ENCODE measurements at regions not wholly inside any gene's neighbourhood (a gene's known extent, or its start where the extent isn't known, plus 50 kb on each side); places are given as distances from the start of the nearest gene placed in this dataset.

DNA sequence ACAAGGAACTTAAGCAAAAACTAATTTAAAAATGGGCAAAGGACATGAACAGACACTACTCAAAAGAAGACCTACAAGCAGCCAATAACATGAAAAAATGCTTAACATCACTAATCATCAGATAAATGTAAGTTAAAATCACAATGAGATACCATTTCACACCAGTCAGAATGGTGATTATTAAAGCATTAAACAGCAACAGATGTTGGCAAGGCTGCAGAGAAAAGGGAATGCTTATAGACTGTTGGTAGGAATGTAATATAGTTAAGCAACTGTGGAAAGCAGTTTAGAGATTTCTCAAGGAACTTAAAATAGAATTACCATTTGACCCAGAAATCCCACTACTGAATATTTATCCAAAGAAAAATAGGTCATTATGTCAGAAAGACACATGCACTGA lies 482.2 kb downstream of the SQOR start:
- no peaks in the 10 kb centered on the region for H3K9me2 ChIP-seq (ENCODE audit: low read depth, low read length)
- H3K4me1 ChIP-seq (ENCODE audit: insufficient read depth, low read length, severe bottlenecking): no peaks in the 10 kb centered on the region

DNA sequence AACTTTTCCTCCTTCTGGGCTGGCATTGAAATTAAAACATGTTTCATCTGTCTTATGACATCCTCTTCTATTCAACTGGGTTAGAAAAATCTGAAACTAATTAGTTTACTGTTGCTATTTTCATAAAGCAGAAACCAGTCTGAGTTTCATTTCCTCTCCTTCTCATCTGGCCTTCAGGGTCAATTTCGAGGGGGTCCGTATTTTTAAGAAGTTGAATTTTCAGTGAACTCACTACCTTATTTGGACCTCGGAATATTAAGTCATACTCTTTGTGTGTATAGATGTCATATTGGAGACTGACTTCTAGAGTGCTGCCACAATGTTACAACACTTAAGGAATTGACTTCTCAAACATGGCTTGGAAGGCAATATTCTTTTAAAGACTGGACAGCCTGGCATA lies 485.9 kb downstream of the SQOR start:
- no peaks in the 10 kb centered on the region for H3F3A ChIP-seq (ENCODE audit: insufficient read depth, low read length)
- no peaks in the 10 kb centered on the region for H4K20me1 ChIP-seq (ENCODE audit: insufficient read depth, low read length)
- no peaks in the 10 kb centered on the region for H3K79me2 ChIP-seq (ENCODE audit: insufficient read depth, low read length)
- no peak overlapping the region for H3K4me3 ChIP-seq (ENCODE audit: low read depth, low read length, poor library complexity, severe bottlenecking)
- H3K9me3 ChIP-seq (ENCODE audit: low read length): 0 out of 2 replicates have a peak, but pooled peaks cover 4% of the 10 kb centered on the region
- no peaks in the 10 kb centered on the region for H3K9me2 ChIP-seq (ENCODE audit: low read depth, low read length)
- no peak overlapping the region for H3K4me2 ChIP-seq (ENCODE audit: low read length)
- no peak overlapping the region for H2AFZ ChIP-seq (ENCODE audit: low read length)
- H3K9ac ChIP-seq (ENCODE audit: low read length): no peak overlapping the region
- TF ChIP-seq, protein P1, sequence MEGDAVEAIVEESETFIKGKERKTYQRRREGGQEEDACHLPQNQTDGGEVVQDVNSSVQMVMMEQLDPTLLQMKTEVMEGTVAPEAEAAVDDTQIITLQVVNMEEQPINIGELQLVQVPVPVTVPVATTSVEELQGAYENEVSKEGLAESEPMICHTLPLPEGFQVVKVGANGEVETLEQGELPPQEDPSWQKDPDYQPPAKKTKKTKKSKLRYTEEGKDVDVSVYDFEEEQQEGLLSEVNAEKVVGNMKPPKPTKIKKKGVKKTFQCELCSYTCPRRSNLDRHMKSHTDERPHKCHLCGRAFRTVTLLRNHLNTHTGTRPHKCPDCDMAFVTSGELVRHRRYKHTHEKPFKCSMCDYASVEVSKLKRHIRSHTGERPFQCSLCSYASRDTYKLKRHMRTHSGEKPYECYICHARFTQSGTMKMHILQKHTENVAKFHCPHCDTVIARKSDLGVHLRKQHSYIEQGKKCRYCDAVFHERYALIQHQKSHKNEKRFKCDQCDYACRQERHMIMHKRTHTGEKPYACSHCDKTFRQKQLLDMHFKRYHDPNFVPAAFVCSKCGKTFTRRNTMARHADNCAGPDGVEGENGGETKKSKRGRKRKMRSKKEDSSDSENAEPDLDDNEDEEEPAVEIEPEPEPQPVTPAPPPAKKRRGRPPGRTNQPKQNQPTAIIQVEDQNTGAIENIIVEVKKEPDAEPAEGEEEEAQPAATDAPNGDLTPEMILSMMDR (IDR thresholded peaks at IDR 0.05; ENCODE audit: low read length): no peak
- TF ChIP-seq EZH2 (IDR thresholded peaks at IDR 0.05; ENCODE audit: borderline replicate concordance, low read length): no peak
- no peaks in the 10 kb centered on the region for H3K27me3 ChIP-seq (ENCODE audit: insufficient read depth, low read length)
- H3K27ac ChIP-seq (ENCODE audit: low read depth, low read length, poor library complexity, severe bottlenecking): no peak overlapping the region
- H3K4me1 ChIP-seq (ENCODE audit: insufficient read depth, low read length, severe bottlenecking): no peaks in the 10 kb centered on the region
- no peaks in the 10 kb centered on the region for H3K36me3 ChIP-seq (ENCODE audit: insufficient read depth, low read length)

More for the DNA sequence above, 482.2 kb downstream of the SQOR start:
- H3K27ac ChIP-seq (ENCODE audit: low read depth, low read length, poor library complexity, severe bottlenecking): no peak overlapping the region
- H3K79me2 ChIP-seq (ENCODE audit: insufficient read depth, low read length): no peaks in the 10 kb centered on the region
- no peaks in the 10 kb centered on the region for H3K36me3 ChIP-seq (ENCODE audit: insufficient read depth, low read length)
- no peaks in the 10 kb centered on the region for H4K20me1 ChIP-seq (ENCODE audit: insufficient read depth, low read length)
- H3K4me3 ChIP-seq (ENCODE audit: low read depth, low read length, poor library complexity, severe bottlenecking): no peak overlapping the region
- no peak overlapping the region for H3K9ac ChIP-seq (ENCODE audit: low read length)
- no peak overlapping the region for H3K4me2 ChIP-seq (ENCODE audit: low read length)
- TF ChIP-seq EZH2 (IDR thresholded peaks at IDR 0.05; ENCODE audit: borderline replicate concordance, low read length): no peak
- TF ChIP-seq, protein P1 (IDR thresholded peaks at IDR 0.05; ENCODE audit: low read length): no peak
- H3K9me3 ChIP-seq (ENCODE audit: low read length): no peaks in the 10 kb centered on the region
- H3F3A ChIP-seq (ENCODE audit: insufficient read depth, low read length): no peaks in the 10 kb centered on the region
- H2AFZ ChIP-seq (ENCODE audit: low read length): no peak overlapping the region
- H3K27me3 ChIP-seq (ENCODE audit: insufficient read depth, low read length): no peaks in the 10 kb centered on the region

DNA sequence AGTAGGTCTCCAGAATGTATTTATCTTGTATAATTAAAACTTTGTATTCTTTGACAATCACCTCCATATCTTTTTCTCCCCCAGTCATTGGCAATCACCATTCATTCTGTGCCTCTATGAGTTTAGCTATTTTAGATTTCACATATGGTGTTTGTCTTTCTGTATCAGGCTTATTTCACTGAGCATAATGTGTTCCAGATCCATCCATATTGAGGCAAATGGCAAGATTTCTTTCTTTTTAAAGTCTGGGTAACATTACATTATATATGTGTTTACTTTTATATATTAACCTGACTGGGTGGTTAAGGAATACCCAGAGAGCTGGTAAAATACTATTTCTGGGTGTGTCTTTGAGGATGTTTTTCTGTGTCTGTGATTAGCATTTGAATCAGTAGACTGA lies 486.6 kb downstream of the SQOR start:
- Histone ChIP-seq H2AFZ (ENCODE audit: low read length) (no peak overlapping the region), H3K36me3 (ENCODE audit: insufficient read depth, low read length) (no peaks in the 10 kb centered on the region), H3K27me3 (ENCODE audit: insufficient read depth, low read length) (no peaks in the 10 kb centered on the region), H3K79me2 (ENCODE audit: insufficient read depth, low read length) (no peaks in the 10 kb centered on the region), H3K9me2 (ENCODE audit: low read depth, low read length) (no peaks in the 10 kb centered on the region), H3K4me3 (ENCODE audit: low read depth, low read length, poor library complexity, severe bottlenecking) (no peak overlapping the region), H3K9ac (ENCODE audit: low read length) (no peak overlapping the region), H4K20me1 (ENCODE audit: insufficient read depth, low read length) (no peaks in the 10 kb centered on the region), H3K4me2 (ENCODE audit: low read length) (no peak overlapping the region), H3K9me3 (ENCODE audit: low read length) (0 out of 2 replicates have a peak, but pooled peaks cover 4% of the 10 kb centered on the region), H3K4me1 (ENCODE audit: insufficient read depth, low read length, severe bottlenecking) (no peaks in the 10 kb centered on the region), H3K27ac (ENCODE audit: low read depth, low read length, poor library complexity, severe bottlenecking) (no peak overlapping the region), H3F3A (ENCODE audit: insufficient read depth, low read length) (no peaks in the 10 kb centered on the region)
- TF ChIP-seq EZH2 (IDR thresholded peaks at IDR 0.05; ENCODE audit: borderline replicate concordance, low read length): no peak
- TF ChIP-seq, protein P1 (IDR thresholded peaks at IDR 0.05; ENCODE audit: low read length): no peak
